ENCODE measurements at regions not wholly inside any gene's neighbourhood (a gene's known extent, or its start where the extent isn't known, plus 50 kb on each side); places are given as distances from the start of the nearest gene placed in this dataset.

- FAIRE-seq, result no peak
These were observed 56.4 kb downstream of the CD24 start for GRCh38 chr6:106918115-106918514.

GRCh38 chr6:106916891-106917290, 57.6 kb downstream of the CD24 start:
- no peak for FAIRE-seq

GRCh38 chr6:106913676-106914280, 60.8 kb downstream of the CD24 start:
- no peak for FAIRE-seq

DNA sequence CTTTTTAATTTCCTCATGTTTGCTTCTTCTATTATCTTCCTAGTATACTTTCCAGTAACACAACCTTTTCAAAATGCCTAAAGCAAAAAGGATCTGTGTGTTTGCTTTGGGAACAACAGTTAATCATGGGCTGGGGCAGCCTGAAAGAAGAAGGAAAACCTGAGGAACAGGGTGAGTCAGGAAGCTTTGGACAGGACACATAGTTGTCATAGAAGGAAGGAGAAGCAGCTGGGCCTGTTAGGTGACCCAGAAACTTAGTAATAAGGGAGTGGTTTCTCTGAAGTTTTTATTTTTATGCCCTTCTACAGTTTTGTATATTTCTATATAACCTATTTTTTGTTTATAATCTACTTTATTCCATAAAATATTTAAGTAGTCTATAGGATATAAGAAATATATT, 61.4 kb downstream of the CD24 start:
- FAIRE-seq, result no peak

DNA sequence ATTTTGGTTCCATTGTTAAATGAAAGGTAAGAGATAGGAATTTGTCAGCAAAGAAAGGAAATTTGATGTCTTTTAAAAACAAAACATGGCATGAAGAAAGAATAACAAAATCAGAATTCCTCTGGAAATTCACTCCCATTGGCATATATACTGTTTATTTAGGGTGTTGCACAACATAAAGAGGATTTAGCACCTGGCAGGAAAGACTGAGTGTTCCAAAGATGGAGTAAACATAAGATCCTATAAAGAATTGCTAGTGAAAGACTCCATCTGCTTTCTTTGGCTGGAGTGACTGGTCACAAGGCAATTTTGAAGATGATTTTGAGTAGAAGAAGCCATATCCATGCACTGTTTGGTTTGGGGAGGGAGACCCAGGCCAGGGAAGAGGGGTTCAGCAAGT, 62.4 kb downstream of the CD24 start:
- FAIRE-seq, result no peak

GRCh38 chr6:106910999-106911949, 63.3 kb downstream of the CD24 start:
- FAIRE-seq, result no peak

GRCh38 chr6:106908386-106908840, 66.1 kb downstream of the CD24 start:
- FAIRE-seq, result no peak

DNA sequence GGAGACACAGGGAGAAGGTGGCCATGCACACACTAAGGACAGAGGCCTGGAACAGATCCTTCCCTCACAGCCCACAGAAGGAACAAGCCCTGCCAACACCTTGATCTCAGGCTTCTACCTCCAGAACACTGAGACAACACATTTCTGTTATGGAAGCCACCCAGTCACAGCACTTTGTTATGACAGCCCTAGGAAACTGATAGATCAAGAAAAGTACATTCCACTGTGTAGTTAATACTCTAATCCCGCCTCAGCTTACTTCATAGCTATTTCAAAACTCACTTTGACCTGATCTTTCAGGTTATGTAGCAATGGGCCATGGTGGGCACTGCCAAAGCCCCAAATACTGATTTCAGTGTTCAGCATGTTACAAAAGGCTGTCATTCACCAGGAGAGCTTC, 66.8 kb downstream of the CD24 start:
- FAIRE-seq, result no peak

DNA sequence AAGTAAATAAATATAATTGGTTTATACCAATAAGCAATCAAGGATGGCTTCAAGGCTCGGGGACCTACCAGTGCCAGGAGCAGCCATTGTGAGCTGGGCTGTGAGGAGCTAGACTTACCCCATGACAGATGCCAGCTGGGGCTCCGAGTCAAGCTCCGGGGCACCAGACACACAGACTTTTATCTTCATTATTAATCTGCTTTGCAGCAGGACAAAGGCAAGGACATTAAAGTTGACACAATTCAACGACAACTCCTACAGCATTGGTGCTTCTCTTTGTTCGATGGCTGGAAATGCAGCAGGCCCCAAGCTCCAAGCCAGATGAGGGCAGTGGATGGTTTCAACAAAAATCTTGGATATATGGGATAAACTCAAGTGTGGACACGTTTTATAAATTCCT, 68.3 kb downstream of the CD24 start:
- FAIRE-seq, result no peak

GRCh38 chr6:106903299-106903698, 71.2 kb downstream of the CD24 start:
- no peak for FAIRE-seq

DNA sequence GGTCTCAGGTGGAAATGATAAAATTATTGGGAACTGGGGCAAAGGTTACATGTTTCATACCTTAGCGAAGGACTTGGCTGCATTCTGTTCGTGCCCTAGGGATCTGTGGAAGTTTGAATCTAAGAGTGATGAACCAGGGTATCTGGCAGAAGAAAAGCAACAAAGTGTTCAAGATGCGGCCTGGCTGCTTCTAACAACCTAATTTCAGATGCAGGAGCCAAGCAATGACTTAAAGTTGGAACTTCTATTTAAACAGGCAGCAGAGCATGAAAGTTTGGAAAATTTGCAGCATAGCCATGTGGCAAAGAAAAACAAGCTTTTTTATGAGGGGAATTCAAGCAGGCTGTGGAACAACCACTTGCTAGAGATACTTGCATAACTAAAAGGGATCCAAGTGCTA, 73.5 kb downstream of the CD24 start:
- no peak for FAIRE-seq

- FAIRE-seq, result no peak
These were observed 74.8 kb downstream of the CD24 start for GRCh38 chr6:106899697-106900096.

DNA sequence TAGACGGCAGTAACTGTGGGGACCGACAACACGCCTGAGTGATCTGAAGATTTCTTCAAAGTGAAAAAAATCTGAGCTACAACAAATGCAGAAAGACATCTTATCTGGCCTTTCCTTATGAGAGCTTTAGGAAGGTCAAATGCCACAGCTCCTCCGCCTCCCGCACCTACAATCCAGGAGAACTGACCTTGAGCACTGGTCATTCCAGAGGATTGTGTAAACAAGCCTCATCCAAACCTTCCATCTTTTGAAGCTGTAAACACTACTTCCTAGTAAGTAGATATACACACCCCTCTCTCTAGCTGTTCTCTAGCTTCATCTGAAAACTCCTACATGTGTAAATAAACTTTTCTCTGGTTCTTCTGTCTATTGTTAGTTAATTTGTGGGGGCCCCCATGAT, 76.9 kb downstream of the CD24 start:
- no peak for FAIRE-seq

DNA sequence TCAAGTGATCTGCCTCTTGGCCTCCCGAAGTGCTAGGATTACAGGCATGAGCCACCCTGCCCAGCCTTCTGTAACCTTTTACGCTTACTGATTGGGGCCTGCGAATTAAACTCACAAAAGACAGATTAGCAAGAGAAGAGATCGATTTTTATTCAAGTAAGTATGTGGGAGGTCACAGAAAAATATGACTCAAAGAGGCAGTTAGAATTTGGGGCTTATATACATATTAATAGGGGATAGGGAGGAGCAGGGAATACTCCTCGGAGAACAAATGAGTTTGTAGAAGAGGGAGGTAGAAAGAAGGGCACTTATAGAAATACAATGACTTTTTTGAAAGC, 78.9 kb downstream of the CD24 start:
- no peak for FAIRE-seq

DNA sequence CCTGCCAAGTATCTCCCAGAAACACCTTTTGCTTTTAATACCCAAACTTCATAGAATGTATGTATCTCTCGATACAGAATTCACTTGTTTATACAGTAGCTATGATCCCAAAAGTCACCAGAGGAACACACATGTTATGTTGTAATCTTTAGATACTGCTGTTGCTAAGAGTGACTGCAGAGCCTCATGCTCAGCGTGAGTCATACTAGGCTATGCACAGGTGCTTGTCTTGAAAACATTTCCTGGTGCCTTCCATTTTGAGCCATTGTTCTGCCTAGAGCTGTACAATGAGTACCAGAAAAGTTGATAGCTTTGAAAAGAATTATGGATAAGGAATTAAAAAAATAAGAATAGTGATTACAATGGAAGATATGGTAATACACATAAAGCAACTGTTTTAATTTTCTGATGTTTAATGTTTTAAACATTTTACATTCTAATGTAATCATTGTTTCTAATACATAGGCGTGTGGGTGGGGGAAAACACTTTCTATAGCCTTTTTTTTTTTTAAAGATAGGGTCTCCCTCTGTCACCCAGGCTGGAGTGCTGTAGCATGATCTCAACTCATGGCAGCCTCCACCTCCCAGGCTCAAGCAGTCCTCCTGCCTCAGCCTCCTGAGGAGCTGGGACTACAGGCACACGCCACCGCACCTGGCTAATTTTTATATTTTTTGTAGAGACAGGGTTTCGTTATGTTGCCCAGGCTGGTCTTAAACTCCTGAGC, 79.4 kb downstream of the CD24 start:
- FAIRE-seq, result no peak

DNA sequence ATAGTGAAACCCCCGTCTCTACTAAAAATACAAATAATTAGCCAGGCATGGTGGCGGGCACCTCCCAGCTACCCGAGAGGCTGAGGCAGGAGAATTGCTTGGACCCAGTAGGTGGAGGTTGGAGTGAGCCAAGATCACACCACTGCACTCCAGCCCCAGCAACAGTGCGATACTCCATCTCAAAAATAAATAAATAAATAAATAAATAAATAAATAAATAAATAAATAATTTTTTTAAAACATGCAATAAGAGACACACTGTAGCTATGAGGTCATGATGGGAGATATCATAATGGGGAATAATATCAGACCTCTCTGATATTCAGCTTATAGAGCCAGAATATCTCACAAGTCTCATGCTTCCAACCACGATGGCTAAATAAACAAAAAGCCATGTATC, 82.3 kb downstream of the CD24 start:
- FAIRE-seq, result no peak

DNA sequence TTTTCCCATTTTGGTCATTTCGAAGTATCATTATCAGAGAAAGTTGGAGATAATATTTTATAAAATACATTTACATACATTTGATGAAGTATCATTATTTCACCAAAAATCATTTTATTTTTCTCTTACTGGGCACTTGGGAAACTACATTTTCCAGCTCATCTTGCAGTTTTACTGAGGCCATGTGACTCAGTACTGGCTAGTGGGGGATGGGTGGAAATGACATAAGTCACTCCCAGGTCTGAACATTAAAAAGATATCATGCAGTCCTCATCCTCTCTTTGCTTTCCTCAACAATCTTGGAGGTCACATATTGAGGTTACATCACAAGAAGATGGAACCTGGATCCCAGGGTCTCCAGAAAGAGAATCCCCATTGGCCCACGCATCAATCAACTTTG, 84.1 kb downstream of the CD24 start:
- no peak for FAIRE-seq

GRCh38 chr6:106889692-106890091, 84.8 kb downstream of the CD24 start:
- FAIRE-seq, result no peak

DNA sequence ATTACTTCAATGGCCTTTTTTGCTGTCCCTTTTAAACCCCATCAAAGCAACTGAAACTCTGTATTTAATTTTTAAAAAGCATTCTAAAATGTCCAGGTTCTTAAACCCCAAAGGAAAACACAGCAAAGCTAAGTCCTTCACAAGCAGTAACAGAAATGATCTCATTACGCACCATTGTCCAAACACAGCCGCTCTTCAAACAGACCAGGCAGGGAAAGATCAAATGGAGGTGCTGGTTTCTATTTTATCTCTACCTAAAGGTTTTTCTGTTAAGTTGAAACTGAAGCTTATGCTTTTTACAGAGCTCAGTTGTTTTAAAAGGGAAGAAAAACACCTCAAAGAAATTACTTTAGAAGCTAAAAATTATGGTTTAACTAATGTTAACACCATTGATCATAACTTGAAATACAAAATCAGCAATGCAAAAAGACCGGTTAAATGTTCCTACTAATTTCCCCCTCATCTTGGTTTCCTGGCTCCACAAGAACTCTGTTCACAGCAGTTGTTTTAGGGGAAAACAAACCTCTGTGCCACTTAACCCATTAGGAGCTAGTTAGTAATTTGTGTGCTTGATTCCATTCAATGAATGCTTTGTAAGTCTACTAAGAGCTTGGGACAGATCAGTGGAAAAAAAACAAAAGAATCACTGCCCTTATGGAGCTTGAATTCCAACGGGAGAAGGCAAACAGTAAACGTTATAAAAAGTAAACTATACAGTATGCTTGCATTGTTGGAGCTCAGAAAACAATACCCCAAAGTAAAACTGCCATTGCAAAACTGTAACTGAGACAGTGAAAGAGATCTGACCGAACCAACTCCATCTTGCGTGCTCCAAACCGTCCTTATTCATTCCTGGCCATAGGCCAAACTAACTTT, 87.4 kb downstream of the CD24 start:
- FAIRE-seq, result no peak

- no peak for FAIRE-seq
These were observed 88.3 kb downstream of the CD24 start for GRCh38 chr6:106886081-106886843.

- no peak for FAIRE-seq
These were observed 88.8 kb downstream of the CD24 start for GRCh38 chr6:106885679-106886078.

DNA sequence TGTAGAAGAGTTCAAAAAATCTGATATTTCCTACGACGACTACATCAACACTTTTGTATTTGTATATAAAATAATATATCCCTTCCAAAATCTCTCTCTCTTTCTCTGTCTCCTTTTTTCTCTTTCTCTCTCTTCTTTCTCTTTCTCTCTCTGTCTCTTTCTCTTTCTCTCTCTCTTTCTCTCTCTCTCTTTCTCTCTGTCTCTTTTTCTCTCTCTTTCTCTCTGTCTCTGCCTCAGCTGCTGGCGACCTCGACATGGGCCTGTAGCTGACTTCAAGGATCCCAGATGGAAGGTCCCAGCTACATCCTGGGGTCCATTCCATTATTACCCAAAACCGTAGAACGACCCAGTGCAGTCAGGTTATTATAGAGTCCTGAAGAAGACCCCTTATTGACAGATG, 90.0 kb downstream of the CD24 start:
- FAIRE-seq, result no peak

All from endometrium (tissue), 2 donors.